MCF 10A (cell line): ENCODE measurements at regions not wholly inside any gene's neighbourhood (a gene's known extent, or its start where the extent isn't known, plus 50 kb on each side); places are given as distances from the start of the nearest gene placed in this dataset.
A peak's percentile ranks its signal among the peaks of the same experiment; 100 is the strongest.

ENCODE experiments used
- BruUV-seq: library from RNA; stranded (reverse); fragments of 400-500 nt; replicated peaks from 2 replicates; lab custom pipeline; 2021; lab: Mats Ljungman, UMichigan
- CTCF ChIA-PET: fragments of 300-600 bp; sonication (Branson Sonifier 250); formaldehyde crosslinking; extraction: SDS; loops from one replicate; lab custom pipeline; 2021; ENCODE audit warnings: antibody characterized with exemption, inconsistent platforms; lab: Yijun Ruan, JAX
- POLR2A ChIA-PET: fragments of 300-600, 350-650 bp; sonication (Branson Sonifier 250); formaldehyde crosslinking; extraction: SDS; loops from one replicate; lab custom pipeline; 2020; ENCODE audit warnings: antibody characterized with exemption, inconsistent platforms; lab: Yijun Ruan, JAX
- DNase-seq: peaks from one replicate; pipeline ENCODE4 v3.0.0-alpha.2; 2018; ENCODE audit not compliant: unreplicated experiment
- H3K27ac Mint-ChIP-seq: one replicate; pipeline ENCODE4 v1.8.0; 2022; ENCODE audit warnings: mild to moderate bottlenecking, low read depth, mixed read lengths; ENCODE audit not compliant: unreplicated experiment
- H3K27me3 Mint-ChIP-seq: one replicate; pipeline ENCODE4 v1.8.0; 2022; ENCODE audit warnings: mixed read lengths; ENCODE audit not compliant: insufficient read depth, unreplicated experiment
- H3K36me3 Mint-ChIP-seq: one replicate; pipeline ENCODE4 v1.8.0; 2022; ENCODE audit warnings: mild to moderate bottlenecking, moderate library complexity, mixed read lengths; ENCODE audit not compliant: insufficient read depth, unreplicated experiment
- H3K4me1 Mint-ChIP-seq: one replicate; pipeline ENCODE4 v1.8.0; 2022; ENCODE audit warnings: mixed read lengths; ENCODE audit not compliant: insufficient read depth, unreplicated experiment
- H3K4me3 Mint-ChIP-seq: one replicate; pipeline ENCODE4 v1.8.0; 2022; ENCODE audit warnings: mild to moderate bottlenecking, moderate library complexity, mixed read lengths; ENCODE audit not compliant: unreplicated experiment
- H3K9me3 Mint-ChIP-seq: one replicate; pipeline ENCODE4 v1.8.0; 2022; ENCODE audit warnings: mixed read lengths; ENCODE audit not compliant: unreplicated experiment
- intact Hi-C: fragments of 100-400 bp; cut with micrococcal nuclease; formaldehyde crosslinking; loops from 2 replicates; pipeline ENCODE4 v1.14.1; 2022
- TF ChIP-seq, protein P1 (sequence below): fragments of 200-600 bp; IDR thresholded peaks from one replicate; pipeline ENCODE4 v1.8.0; 2022; ENCODE audit warnings: antibody characterized with exemption, mild to moderate bottlenecking; ENCODE audit not compliant: unreplicated experiment

DNA sequence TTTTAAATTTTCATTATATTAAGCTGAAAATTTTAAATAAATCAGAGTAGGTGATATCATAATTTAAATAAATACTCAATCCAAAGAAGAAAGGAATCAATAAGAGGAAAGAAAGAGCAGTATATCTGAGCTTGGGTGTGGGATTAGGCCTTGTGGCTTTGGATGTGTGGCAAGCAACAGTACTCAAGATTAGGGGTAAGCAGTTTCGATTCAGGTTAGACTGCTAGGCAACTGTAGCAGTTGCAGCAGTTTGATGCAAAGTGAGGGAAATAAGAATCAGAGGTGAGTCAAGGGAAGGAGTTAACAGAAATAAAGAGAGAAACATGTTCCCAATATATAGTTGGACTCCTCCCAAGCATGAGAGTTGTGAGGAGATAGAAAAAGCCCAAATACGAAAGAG lies 599.6 kb upstream of the KLHL4 start:
- Mint-ChIP-seq H3K4me3 (no peak overlapping the region), H3K27me3 (no peaks in the 10 kb centered on the region), H3K36me3 (peaks cover 6% of the 10 kb centered on the region), H3K4me1 (no peaks in the 10 kb centered on the region), H3K9me3 (no peaks in the 10 kb centered on the region), H3K27ac (no peak overlapping the region)
- TF ChIP-seq, protein P1, sequence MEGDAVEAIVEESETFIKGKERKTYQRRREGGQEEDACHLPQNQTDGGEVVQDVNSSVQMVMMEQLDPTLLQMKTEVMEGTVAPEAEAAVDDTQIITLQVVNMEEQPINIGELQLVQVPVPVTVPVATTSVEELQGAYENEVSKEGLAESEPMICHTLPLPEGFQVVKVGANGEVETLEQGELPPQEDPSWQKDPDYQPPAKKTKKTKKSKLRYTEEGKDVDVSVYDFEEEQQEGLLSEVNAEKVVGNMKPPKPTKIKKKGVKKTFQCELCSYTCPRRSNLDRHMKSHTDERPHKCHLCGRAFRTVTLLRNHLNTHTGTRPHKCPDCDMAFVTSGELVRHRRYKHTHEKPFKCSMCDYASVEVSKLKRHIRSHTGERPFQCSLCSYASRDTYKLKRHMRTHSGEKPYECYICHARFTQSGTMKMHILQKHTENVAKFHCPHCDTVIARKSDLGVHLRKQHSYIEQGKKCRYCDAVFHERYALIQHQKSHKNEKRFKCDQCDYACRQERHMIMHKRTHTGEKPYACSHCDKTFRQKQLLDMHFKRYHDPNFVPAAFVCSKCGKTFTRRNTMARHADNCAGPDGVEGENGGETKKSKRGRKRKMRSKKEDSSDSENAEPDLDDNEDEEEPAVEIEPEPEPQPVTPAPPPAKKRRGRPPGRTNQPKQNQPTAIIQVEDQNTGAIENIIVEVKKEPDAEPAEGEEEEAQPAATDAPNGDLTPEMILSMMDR: no peak
- POLR2A ChIA-PET: no interaction called here
- BruUV-seq: no TSS peak
- no peak for DNase-seq
- intact Hi-C loops: no loop called here
- CTCF ChIA-PET: no interaction called here

DNA sequence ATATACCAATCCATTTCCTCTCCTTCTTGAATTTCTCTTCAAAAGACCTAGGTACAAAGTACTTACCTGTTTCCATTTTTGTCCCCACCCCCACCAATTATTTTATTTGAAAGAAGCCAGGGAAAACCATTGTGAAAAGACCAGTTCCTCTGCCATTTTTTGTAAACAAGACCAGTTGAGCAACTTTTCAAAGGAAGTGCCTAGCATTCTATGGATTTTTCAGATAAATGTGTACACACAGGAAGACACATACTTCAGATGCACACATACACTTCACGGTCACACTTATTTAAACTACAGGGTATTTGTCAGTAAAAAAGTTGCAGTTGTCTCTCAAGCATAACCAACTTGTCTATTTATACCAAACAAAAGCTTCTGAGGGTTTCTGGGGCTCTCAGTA lies 587.2 kb upstream of the KLHL4 start:
- BruUV-seq: no TSS peak
- Mint-ChIP-seq H3K27ac (no peak overlapping the region), H3K9me3 (no peaks in the 10 kb centered on the region), H3K27me3 (no peaks in the 10 kb centered on the region), H3K4me3 (no peak overlapping the region), H3K36me3 (no peaks in the 10 kb centered on the region), H3K4me1 (no peaks in the 10 kb centered on the region)
- POLR2A ChIA-PET: no interaction called here
- TF ChIP-seq, protein P1: no peak
- DNase-seq: no peak
- CTCF ChIA-PET: no interaction called here
- intact Hi-C loops: no loop called here

DNA sequence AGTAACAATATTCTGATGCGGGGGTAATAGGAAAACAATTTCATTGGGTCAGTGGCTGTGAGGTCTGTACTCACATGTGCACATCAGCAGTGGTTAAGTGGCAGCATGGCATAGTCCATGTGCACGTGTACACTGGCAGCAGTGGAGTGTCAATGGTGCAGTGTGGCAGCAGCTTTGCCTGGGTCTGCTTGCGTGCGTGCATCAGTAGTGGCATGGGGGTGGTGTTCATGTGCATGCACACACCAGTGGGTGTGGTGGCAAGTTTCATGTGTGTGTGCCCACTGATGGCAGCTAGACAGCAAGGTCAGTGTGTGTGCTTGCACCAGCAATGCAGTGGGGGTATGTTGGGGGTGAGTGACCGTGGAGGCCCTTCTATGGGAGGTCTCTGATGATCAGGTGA lies 581.6 kb upstream of the KLHL4 start:
- H3K9me3 Mint-ChIP-seq: no peaks in the 10 kb centered on the region
- ChIA-PET POLR2A (no interaction called here), CTCF (interaction anchor here (1.5 kb wide), 1 partner anchor 11 kb away, joined by 5 read pairs; no protein-coding TSS in a partner anchor)
- no peak overlapping the region for H3K4me3 Mint-ChIP-seq
- TF ChIP-seq, protein P1: no peak
- intact Hi-C loops: no loop called here
- no peaks in the 10 kb centered on the region for H3K4me1 Mint-ChIP-seq
- H3K27me3 Mint-ChIP-seq: peaks cover 18% of the 10 kb centered on the region
- no TSS peak for BruUV-seq
- H3K27ac Mint-ChIP-seq: no peak overlapping the region
- H3K36me3 Mint-ChIP-seq: no peaks in the 10 kb centered on the region
- DNase-seq: no peak

DNA sequence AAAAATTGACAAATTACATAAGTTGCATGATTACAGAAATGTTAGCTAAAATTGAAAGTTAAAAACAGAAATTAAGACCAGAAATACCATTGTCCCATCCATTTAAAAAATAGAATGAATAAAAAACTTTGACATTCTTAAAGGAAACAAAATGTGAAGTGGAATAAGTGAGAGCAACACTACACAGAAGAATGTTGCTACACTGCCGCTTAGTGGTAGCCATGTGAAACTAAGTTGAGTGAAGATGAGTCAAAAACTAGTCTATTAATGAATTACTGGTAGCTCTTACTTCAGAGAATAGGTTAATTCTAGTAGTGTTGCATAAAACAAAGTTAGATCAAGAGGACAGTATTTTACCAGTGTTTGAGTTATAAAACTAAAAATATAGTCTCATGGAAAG lies 571.0 kb upstream of the KLHL4 start:
- H3K9me3 Mint-ChIP-seq: no peaks in the 10 kb centered on the region
- ChIA-PET CTCF (interaction anchor here (0.5 to 1.7 kb wide), 7 partner anchors 11 to 1336 kb away, joined by 3 to 6 read pairs (median 4); no protein-coding TSS in a partner anchor), POLR2A (interaction anchor here (0.7 kb wide), 1 partner anchor 899 kb away, joined by 3 read pairs; the partner anchor contains the start of gene CHM)
- no peaks in the 10 kb centered on the region for H3K4me1 Mint-ChIP-seq
- no peaks in the 10 kb centered on the region for H3K36me3 Mint-ChIP-seq
- intact Hi-C loops: loop anchor here (1.0 to 10.0 kb wide), 5 partner anchors 142 to 1334 kb away; no protein-coding TSS in a partner anchor
- peak; percentile 67 for DNase-seq
- no peak overlapping the region for H3K27ac Mint-ChIP-seq
- H3K27me3 Mint-ChIP-seq: peaks cover 34% of the 10 kb centered on the region
- TF ChIP-seq, protein P1: peak; percentile 75
- no peak overlapping the region for H3K4me3 Mint-ChIP-seq
- BruUV-seq: no TSS peak
